HG03442 (cell line): ENCODE measurements at regions not wholly inside any gene's neighbourhood (a gene's known extent, or its start where the extent isn't known, plus 50 kb on each side); places are given as distances from the start of the nearest gene placed in this dataset.
"Not testable (repeated sequence)": the region's sequence is repeated elsewhere in the genome, so short reads cannot be mapped to it uniquely, and the experiment has no call there.

Experiments used
- ATAC-seq: cut with Tn5 transposase; IDR thresholded peaks from one replicate; pipeline ENCODE4 v1.9.1; 2021; ENCODE audit warnings: mild to moderate bottlenecking, moderate library complexity; ENCODE audit not compliant: unreplicated experiment

DNA sequence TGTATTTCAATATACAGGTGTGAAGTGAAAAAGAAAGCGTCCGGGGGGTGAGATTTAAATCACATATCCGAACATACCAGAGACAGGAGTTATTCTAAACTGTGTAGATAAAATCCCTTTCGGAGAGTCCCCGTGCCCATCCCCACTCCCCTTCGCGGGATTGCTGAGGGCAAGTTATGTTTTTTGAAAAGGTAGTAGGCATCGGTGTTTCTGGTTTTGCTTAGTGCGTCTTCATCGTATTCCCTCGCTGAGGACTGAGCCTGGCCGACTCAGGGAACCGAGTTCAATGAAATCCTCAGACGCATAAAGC lies 583.4 kb downstream of the ZEB2 start:
- ATAC-seq: no peak

DNA sequence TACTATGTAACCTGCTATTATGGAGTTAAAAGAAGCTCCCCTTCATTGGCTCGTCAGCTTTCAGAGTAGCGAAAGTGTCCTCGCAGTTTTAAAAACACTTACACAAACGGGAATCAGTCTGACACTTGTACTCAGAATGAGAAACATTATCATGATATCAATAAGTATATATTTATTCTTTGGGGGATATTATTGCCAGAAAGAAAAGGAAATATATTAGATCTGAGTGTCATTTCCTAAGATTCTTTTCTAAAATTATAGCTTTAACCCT lies 584.5 kb downstream of the ZEB2 start:
- no peak for ATAC-seq

DNA sequence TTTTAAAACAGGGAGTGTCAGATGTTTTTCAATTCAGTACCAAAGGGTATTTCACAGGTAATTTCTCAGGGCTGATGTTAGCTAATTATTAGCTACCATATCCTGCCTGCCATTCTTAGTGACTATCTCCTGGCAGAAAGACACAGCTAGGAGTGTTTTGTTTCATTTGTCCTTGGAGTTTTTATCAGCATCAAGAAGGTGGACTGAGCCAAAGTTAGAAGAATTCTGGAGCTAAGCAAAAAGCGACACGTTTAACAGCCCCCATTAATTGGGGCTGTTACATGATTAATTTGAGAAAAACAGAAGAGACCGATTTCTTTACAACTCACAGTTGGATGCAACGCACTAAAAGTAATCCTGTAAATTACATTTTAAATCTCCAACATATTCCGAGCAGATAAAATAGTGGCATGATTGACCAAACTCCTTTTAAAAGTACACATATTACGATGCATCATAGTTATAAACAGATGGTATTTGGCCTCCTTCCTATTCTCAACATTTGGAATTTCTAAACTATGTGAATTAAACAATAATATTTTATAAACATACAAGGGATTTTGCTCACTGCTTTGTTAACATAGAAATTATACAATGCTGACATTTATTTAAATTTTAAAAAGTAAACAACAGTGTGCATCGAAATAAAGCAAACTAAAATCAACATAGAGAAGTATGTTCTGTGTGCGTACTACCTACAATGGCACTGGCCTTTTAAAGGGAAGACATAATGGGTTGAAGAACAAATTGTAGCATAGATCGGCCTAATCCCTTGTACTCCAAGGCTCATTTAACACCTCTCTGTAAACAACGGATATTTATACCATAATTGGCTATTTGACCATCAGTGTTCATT lies 585.1 kb downstream of the ZEB2 start:
- ATAC-seq: no peak

GRCh38 chr2:143933946-143934569 lies 585.9 kb downstream of the ZEB2 start:
- ATAC-seq: no peak

DNA sequence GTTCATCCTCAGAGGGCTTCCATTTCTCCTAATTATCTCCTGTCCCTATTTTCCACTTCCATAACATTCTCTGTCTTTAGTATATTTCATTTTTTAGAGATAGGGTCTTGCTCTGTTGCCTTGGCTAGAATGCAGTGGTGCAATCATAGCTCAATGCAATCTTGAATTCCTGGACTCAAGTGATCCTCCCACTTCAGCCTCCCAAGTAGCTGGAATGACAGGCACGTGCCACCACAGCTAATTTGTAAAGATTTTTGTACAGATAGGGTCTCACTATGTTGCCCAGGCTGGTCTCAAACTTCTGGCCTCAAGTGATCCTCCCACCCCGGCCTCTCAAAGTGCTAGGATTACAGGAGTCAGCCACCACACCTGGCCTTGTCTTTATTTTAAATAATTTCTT lies 589.0 kb downstream of the ZEB2 start:
- ATAC-seq: no peak

DNA sequence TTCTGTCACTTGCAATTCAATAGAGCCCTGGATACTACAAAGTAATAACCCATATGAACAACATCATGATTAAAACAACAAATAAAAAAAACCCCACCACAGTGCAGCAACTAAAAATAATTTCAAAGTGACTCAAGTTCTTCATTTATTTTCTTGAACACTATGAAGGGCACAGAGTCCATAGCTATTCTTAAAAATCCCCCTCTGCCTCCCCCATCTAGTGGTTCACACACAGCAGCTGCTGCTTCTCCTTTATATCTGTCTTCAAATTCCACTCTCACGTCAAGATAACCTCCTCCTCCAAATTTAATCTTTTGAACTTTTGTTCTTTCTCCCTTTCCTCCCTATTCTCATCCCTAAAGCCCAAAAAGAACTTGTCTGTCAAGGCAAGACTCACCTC lies 591.3 kb downstream of the ZEB2 start:
- ATAC-seq: no peak

DNA sequence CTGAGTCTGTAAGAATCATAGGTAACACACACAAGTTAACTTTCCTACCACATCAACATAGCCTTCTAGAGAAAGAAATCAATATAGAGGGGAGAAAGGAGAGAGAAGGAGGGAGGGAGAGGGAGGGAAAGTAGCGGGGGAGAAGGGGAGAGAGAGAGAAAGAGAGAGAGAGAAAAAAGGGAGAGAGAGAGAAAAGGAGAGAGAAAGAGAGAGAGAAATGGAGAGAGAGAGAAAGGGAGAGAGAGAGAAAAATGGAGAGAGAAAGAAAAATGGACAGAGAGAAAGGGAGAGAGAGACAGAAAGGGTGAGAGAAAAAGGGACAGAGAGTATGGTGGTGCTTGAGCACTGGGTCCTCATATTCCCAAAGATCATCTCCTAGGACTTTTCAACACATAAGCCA lies 591.7 kb downstream of the ZEB2 start:
- ATAC-seq: no peak

DNA sequence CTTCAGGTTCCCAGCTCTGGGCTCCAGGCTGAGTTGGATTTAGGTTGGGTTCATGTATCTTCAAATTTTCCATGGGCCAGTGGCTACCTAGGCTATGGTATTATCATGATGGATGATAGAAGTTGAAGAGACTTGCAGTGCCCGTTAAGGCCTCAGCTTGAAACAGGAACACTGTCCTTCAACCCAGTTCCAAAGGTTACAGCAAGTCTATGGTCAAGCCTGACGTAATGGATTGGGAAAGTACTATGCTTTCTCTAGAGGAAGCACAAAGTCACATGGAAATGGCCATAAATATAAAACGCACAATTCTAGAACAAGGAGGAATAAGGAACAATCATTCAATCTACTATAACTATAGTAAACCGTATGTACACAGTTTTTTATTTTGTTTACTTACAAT lies 593.2 kb downstream of the ZEB2 start:
- ATAC-seq: no peak

GRCh38 chr2:143922261-143922830 lies 597.6 kb downstream of the ZEB2 start:
- ATAC-seq: not testable (repeated sequence)

- no peak for ATAC-seq
These were observed 601.4 kb downstream of the ZEB2 start for GRCh38 chr2:143918465-143918989.

DNA sequence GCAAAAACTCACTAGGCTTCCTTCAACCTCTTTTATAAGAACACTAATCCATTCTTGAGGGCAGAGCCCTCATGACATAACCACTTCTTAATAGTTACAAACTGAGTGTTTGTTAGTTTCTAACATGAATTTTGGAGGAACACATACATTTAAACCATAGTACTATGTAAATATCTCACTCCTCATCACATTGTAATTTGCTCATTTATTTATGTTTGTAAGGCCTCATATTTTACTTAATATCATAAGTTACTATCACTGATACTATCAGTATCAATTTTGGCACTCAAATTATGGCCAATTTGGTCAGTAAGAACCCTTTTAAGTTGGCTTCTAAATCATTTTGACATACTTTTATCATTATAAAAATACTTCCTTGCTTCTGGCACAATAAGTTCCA lies 603.1 kb downstream of the ZEB2 start:
- ATAC-seq: no peak

- ATAC-seq: no peak
These were observed 610.2 kb downstream of the ZEB2 start for GRCh38 chr2:143909577-143910353.

GRCh38 chr2:143908843-143909242 lies 611.1 kb downstream of the ZEB2 start:
- ATAC-seq: no peak

DNA sequence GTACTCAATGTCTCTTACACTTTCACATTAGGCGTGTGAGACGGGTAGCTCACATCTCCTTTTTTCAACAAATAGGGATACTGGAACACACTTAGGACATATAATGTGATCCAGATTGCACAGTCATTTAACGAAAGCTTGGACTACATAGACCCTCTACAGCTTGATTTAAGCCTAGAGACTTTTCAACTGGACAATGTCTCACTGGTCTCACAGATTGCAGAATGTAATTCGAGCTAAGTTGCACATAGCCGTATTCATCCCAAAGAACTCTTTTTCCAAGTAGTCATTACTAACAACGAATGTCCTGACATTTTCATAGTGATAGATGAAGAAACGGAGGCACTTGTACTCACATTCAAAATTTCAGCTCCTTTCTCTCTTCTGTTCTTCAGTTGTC lies 612.1 kb downstream of the ZEB2 start:
- no peak for ATAC-seq

- no peak for ATAC-seq
These were observed 613.1 kb downstream of the ZEB2 start for GRCh38 chr2:143906850-143907249.

DNA sequence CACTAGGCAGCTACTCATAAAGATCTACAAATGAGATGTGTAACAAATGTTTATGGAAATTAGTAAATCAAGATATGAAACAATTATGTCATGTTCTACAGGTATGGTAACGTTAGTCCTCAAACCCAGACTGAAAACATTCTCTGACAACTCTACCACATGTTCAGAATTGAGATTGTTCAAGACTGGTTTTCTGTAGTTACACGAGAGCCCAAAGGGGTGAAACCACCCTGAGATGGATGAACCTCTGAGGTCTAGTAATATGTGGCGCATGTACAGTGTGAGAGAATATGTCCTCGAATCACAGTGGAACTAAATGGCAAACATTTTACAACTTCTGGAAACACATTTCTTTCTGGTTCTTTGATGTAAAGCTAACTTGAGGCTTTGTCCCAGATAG lies 614.3 kb downstream of the ZEB2 start:
- ATAC-seq: no peak

- no peak for ATAC-seq
These were observed 616.6 kb downstream of the ZEB2 start for GRCh38 chr2:143903172-143903856.

DNA sequence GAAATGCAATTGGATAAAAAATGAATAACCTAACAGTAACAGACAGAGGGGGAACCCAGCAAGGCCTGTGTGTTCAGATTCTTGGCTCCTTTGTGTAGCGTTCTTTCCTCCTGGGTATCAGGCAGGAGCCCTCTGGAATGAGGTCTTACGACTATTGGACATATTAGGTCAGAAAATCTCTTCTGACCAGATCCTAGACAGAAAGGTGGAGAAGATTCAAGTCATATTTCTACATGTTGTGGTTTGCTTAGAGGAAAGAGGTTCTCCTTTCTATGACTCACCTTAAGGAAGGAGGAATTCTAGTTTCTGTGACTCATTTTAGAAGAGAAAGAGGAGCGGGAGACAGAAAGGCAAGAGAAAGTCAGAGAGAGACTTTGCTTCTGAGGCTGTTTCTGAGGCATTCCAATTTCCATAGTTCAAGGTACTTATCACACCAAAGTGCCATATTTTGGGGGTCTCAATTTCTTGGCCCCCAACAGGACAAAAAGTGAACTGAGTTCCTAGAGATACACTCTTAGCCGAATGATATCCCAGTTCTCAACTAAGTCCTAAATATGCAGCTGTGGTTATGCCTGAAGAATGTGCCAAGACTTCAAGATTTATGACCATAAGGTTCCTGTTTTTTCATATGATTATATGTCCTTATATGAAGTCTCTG lies 618.6 kb downstream of the ZEB2 start:
- ATAC-seq: peak; percentile 89

DNA sequence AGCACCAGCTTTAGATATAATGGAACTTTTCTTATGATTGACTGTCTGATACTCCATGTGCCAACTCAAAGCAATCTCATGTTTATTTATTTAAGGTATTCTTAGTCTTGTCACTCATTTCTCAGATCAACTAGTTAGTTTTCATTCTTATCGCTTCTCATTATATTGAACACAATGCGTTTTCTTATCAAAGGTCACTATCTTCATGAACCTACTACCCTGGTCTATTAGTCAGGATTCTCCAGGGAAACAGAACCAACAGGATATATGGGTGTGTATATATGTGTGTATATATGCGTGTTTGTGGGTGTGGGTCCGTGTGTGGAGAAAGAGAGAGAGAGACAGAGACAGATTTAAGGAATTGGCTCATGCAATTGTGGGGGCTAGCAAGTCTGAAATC lies 619.9 kb downstream of the ZEB2 start:
- ATAC-seq: no peak

DNA sequence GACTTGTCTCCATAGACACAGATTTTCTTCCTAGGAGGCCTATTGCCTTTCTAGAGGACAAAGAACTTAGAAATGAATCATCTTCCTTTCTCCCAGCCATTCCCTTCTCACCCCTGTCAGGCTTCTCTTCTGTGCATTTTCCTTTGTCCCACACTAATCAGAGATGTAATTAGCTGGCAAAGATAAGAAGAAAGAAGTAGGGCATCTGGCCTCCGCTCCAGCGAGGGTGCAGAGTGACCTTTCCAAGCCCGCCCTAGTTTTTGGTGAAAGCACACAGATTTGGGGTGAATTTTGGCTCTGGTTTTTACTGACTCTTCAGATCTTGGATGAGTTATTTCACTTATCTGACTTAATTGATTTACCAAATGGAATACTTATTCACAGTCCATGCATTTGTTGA lies 626.5 kb downstream of the ZEB2 start:
- no peak for ATAC-seq

DNA sequence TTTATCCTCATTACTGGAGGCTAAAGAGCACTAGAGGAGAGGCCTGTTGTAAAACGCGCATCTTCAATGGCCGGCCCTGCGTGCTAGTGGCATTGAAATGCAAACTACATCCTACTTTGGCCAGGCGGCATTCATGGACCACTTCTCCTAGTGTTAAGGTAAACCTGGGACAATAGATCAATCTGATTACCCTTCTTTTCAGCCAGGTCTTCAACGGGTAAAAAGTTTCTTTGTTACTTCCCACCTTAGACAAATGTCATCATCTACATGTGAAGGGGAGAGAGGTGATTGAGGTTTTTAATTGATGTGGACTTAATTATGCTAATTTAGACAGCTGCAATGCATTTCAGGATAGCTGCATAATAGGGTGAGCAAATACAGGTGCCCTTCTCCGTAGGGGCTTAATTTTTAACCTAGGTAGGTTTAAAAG lies 628.0 kb downstream of the ZEB2 start:
- no peak for ATAC-seq
